Breast epithelium (tissue), 3 donors: ENCODE measurements at regions not wholly inside any gene's neighbourhood (a gene's known extent, or its start where the extent isn't known, plus 50 kb on each side); places are given as distances from the start of the nearest gene placed in this dataset.

Source experiments
- POLR2A ChIP-seq: fragments of 450-650 bp; IDR thresholded peaks from one replicate; pipeline ENCODE4 v1.6.1; 2016; ENCODE audit warnings: antibody characterized with exemption, mild to moderate bottlenecking, moderate library complexity
- POLR2AphosphoS5 ChIP-seq, 3 donors: sonication (generic); formaldehyde crosslinking; IDR thresholded peaks; one replicate each; pipeline ENCODE4 v1.6.1; 2017; ENCODE audit warnings: antibody characterized with exemption in 3 of 3
- TF ChIP-seq, protein P1 (sequence below), 3 donors: fragments of 450-650 bp; IDR thresholded peaks; one replicate each; pipeline ENCODE4 v1.5.1; 2016 to 2017; ENCODE audit warnings: antibody characterized with exemption in 3 of 3, mild to moderate bottlenecking in 3 of 3, moderate library complexity in 3 of 3

- TF ChIP-seq, protein P1, sequence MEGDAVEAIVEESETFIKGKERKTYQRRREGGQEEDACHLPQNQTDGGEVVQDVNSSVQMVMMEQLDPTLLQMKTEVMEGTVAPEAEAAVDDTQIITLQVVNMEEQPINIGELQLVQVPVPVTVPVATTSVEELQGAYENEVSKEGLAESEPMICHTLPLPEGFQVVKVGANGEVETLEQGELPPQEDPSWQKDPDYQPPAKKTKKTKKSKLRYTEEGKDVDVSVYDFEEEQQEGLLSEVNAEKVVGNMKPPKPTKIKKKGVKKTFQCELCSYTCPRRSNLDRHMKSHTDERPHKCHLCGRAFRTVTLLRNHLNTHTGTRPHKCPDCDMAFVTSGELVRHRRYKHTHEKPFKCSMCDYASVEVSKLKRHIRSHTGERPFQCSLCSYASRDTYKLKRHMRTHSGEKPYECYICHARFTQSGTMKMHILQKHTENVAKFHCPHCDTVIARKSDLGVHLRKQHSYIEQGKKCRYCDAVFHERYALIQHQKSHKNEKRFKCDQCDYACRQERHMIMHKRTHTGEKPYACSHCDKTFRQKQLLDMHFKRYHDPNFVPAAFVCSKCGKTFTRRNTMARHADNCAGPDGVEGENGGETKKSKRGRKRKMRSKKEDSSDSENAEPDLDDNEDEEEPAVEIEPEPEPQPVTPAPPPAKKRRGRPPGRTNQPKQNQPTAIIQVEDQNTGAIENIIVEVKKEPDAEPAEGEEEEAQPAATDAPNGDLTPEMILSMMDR (IDR thresholded peaks at IDR 0.05) = no peak
- no peak for TF ChIP-seq POLR2A
- TF ChIP-seq POLR2AphosphoS5 (IDR thresholded peaks at IDR 0.05) = no peak
Observed at GRCh38 chr10:125300937-125301336, 140.6 kb upstream of the CTBP2 start.
